ENCODE measurements at regions not wholly inside any gene's neighbourhood (a gene's known extent, or its start where the extent isn't known, plus 50 kb on each side); places are given as distances from the start of the nearest gene placed in this dataset.

DNA sequence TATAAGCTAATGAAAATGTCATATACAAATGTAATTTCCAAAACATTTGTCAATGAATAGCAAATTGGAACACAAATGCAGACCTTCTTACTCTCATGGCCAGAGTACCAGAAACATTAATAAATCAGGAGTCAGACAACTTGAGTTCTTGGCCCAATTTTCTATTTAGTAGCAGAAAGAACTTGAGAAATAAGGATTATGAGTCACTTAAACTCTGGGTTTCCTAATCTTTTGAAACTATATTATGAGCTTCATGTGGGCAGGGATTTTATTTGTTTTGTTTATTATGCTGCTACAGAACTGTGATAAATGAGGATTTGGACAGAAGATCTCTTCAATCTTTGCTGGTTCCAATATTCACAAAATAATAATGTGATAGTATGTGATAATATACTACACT lies 686.7 kb downstream of the NR4A2 start:
- ATAC-seq (ENCODE audit: low FRiP score in 2 of 2) (no peak), DNase-seq (no peak)
- Histone ChIP-seq H3K4me3 (no peak overlapping the region), H3K4me1 (no peaks in the 10 kb centered on the region), H3K36me3 (no peaks in the 10 kb centered on the region), H3K9me3 (no peaks in the 10 kb centered on the region), H3K27ac (no peak overlapping the region), H3K27me3 (no peaks in the 10 kb centered on the region)
- TF ChIP-seq, protein P1, sequence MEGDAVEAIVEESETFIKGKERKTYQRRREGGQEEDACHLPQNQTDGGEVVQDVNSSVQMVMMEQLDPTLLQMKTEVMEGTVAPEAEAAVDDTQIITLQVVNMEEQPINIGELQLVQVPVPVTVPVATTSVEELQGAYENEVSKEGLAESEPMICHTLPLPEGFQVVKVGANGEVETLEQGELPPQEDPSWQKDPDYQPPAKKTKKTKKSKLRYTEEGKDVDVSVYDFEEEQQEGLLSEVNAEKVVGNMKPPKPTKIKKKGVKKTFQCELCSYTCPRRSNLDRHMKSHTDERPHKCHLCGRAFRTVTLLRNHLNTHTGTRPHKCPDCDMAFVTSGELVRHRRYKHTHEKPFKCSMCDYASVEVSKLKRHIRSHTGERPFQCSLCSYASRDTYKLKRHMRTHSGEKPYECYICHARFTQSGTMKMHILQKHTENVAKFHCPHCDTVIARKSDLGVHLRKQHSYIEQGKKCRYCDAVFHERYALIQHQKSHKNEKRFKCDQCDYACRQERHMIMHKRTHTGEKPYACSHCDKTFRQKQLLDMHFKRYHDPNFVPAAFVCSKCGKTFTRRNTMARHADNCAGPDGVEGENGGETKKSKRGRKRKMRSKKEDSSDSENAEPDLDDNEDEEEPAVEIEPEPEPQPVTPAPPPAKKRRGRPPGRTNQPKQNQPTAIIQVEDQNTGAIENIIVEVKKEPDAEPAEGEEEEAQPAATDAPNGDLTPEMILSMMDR (IDR thresholded peaks at IDR 0.05) = no peak
- TF ChIP-seq POLR2AphosphoS5 (IDR thresholded peaks at IDR 0.05) = no peak
- no peak for TF ChIP-seq POLR2A (IDR thresholded peaks at IDR 0.05)
- TF ChIP-seq EP300 (IDR thresholded peaks at IDR 0.05) = no peak

DNA sequence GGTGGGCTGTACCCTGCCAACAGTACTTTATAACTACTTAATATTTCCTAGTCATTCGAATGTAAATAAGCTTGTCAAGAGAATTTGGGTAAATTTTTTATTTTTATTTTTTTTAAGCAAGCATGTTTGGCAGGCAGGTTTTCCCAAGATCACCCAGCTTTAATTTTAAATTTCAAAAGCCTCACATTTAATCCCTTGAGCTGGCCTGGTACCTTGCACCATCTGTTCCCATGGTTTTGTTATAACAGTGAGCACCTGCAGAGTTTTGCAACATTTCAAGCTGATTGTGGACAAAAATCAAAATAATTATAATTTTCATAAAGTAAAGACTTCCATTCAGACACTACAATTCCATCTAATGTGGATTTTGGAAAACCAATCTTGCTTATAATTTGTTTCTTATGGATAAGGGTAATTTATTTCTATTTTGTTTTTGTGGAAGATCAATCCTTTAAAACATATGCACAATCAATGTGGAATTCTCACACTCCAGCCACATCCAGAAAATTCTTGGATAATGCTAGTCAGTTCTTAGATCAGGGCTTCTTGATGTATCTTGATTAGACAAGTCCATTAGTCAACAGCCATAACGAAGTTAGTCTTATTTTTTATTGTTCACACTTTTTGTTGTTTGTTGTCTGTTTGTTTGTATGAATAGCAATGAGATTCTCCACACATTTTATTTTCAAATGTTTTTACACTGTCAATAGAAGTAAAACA lies 689.3 kb downstream of the NR4A2 start:
- Histone ChIP-seq H3K4me3 (no peak overlapping the region), H3K9me3 (no peaks in the 10 kb centered on the region), H3K27me3 (no peaks in the 10 kb centered on the region), H3K27ac (no peak overlapping the region), H3K4me1 (no peaks in the 10 kb centered on the region), H3K36me3 (no peaks in the 10 kb centered on the region)
- DNase-seq (no peak), ATAC-seq (ENCODE audit: low FRiP score in 2 of 2) (no peak)
- WGBS, 2 donors = 70% methylated on average over 2 of the region's 2 CpGs
- TF ChIP-seq, protein P1 (IDR thresholded peaks at IDR 0.05) = no peak
- TF ChIP-seq POLR2A (IDR thresholded peaks at IDR 0.05) = no peak
- no peak for TF ChIP-seq EP300 (IDR thresholded peaks at IDR 0.05)
- no peak for TF ChIP-seq POLR2AphosphoS5 (IDR thresholded peaks at IDR 0.05)

DNA sequence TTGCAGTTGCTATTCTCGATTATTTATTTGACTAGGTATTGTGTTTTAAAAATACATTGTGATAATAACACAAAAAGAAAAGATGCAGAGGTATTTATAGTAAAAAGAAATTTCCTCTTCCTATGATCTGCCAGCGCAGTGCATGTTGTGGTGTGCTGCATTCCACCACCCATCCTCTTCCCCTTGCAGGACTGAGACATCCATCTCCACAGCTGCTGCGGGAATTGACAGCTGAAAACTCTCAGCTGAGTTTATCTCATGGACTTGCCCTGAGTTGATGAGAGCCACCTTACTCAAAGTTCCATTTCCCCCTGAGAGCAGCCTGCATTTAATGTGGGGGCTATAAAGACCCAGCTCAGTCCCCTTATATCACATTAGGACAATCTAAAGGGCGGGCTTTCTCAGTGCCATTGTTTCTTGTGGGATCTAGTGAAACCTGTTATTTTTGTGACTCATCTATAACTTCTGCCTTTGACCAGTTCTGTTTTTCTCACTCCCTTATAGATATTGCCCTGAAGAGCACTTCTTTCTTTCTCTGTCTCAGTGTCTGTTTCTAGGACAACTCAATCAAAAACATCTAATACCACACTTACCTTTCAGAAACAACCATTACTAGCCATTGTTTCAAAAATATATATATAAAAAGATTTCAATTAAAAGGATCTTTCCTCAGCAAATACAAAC lies 698.5 kb downstream of the NR4A2 start:
- peak in 1 of 2 donors; percentile 61 for ATAC-seq (ENCODE audit: low FRiP score in 2 of 2)

DNA sequence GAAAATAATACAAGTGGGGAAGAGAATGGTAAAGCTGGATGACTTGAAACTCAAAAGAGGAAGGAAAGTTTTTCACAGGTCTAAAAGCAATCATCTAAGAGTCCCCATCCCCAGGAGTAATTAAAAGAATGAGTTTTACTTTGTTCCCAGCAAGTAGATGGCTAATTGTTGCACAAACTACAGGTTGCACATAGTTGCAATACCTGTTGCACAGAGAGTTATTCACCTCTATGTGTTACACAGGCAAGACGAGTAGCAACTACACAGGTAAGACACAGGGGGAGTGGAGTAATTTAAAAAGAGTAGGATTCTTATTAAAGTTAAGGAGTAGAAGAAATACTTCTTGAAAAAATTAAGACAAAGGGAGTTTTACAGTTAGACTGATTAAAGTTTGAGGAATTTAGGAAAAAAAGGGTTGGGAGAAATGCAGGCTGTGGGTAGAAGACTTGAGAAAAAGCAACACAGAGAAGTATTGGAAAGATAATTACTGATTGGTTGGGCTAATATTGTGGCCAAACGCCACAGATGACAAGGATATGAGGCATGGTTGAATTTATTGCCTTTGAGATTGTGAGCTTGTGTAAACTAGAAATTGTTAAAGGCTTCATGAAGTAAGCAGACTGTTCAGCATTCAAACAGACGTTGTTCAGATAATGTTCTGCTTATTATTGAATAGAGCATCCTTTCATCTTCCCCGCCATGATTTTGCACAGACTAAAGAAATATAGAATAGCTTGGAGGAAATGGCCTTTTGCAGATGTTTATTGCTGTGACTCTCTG lies 699.3 kb downstream of the NR4A2 start:
- TF ChIP-seq EP300 (IDR thresholded peaks at IDR 0.05) (no peak), POLR2A (IDR thresholded peaks at IDR 0.05) (no peak), POLR2AphosphoS5 (IDR thresholded peaks at IDR 0.05) (no peak)
- TF ChIP-seq, protein P1 (IDR thresholded peaks at IDR 0.05) = no peak
- H3K36me3 ChIP-seq = no peaks in the 10 kb centered on the region
- no peak for ATAC-seq (ENCODE audit: low FRiP score in 2 of 2)
- H3K9me3 ChIP-seq = no peaks in the 10 kb centered on the region
- no peaks in the 10 kb centered on the region for H3K27me3 ChIP-seq
- no peak overlapping the region for H3K4me3 ChIP-seq
- H3K4me1 ChIP-seq = peaks cover 0 to 4% (median 0%) of the 10 kb centered on the region in 4 donors
- DNase-seq = no peak
- WGBS, 2 donors = 57% methylated on average over 4 of the region's 4 CpGs
- H3K27ac ChIP-seq = no peak overlapping the region

More for the DNA sequence above, 698.5 kb downstream of the NR4A2 start:
- WGBS, 2 donors = 41 to 49% methylated on average over 4 of the region's 4 CpGs
- Histone ChIP-seq H3K36me3 (no peaks in the 10 kb centered on the region), H3K4me3 (no peak overlapping the region), H3K27ac (no peak overlapping the region), H3K27me3 (no peaks in the 10 kb centered on the region), H3K9me3 (no peaks in the 10 kb centered on the region), H3K4me1 (peaks cover 0 to 4% (median 0%) of the 10 kb centered on the region in 4 donors)
- no peak for TF ChIP-seq POLR2AphosphoS5 (IDR thresholded peaks at IDR 0.05)
- no peak for DNase-seq

DNA sequence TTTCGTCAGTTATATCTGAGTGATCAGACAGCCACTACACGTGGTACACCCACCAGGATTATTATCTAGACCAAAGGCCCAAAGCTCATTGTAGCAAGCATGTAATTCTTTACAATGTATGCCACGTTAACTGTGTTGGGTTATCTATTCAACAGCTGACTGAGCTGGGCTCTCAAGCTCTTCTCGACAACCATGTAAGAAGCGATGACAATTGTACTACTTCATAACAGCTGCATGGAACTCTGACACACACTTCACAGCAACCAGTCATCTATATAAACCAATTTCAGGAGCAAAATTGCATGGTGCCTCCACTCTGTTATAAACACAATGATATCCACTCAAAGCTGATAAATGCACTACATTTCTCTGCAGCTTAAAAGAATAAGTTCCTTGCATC lies 701.8 kb downstream of the NR4A2 start:
- Histone ChIP-seq H3K4me1 (peaks cover 0 to 4% (median 0%) of the 10 kb centered on the region in 4 donors), H3K36me3 (no peaks in the 10 kb centered on the region), H3K27me3 (no peaks in the 10 kb centered on the region), H3K4me3 (no peak overlapping the region), H3K9me3 (no peaks in the 10 kb centered on the region), H3K27ac (no peak overlapping the region)
- no peak for ATAC-seq (ENCODE audit: low FRiP score in 2 of 2)
- DNase-seq = no peak
- WGBS, 2 donors = 71 to 75% methylated on average over 5 of the region's 5 CpGs
- TF ChIP-seq EP300 (IDR thresholded peaks at IDR 0.05) = no peak
- no peak for TF ChIP-seq POLR2A (IDR thresholded peaks at IDR 0.05)
- TF ChIP-seq, protein P1 (IDR thresholded peaks at IDR 0.05) = no peak
- no peak for TF ChIP-seq POLR2AphosphoS5 (IDR thresholded peaks at IDR 0.05)
